CD14-positive monocyte (primary cell): ENCODE measurements at regions not wholly inside any gene's neighbourhood (a gene's known extent, or its start where the extent isn't known, plus 50 kb on each side); places are given as distances from the start of the nearest gene placed in this dataset.
A peak's percentile ranks its signal among the peaks of the same experiment; 100 is the strongest.

Experiments
- DNase-seq, 3 donors: peaks; one replicate each; pipeline ENCODE4 v3.0.0-alpha.2; 2011 to 2022
- H2AFZ ChIP-seq: 2 replicates; pipeline ENCODE4 v1.6.0; 2012; ENCODE audit warnings: mild to moderate bottlenecking, low read depth, low read length, inconsistent platforms; ENCODE audit not compliant: insufficient read depth, poor library complexity, severe bottlenecking
- H3K27ac ChIP-seq, 2 donors: 1 replicate in 1 of 2; 2 replicates in 1 of 2; pipeline ENCODE4 v1.5.1; 2012 to 2013; ENCODE audit warnings: low read length in 2 of 2, control low read depth in 1 of 2, inconsistent platforms in 1 of 2, low read depth in 1 of 2, mild to moderate bottlenecking in 1 of 2
- H3K27me3 ChIP-seq, 2 donors: one replicate each; pipeline versions ENCODE4 v1.6.0 to v1.6.1; 2011 to 2013; ENCODE audit warnings: low read length in 2 of 2; ENCODE audit not compliant: control insufficient read depth in 2 of 2, insufficient read depth in 2 of 2
- H3K36me3 ChIP-seq, 2 donors: replicated peaks in 1 of 2; 1 replicate in 1 of 2; 2 replicates in 1 of 2; pipeline versions ENCODE4 v1.5.1 to v1.6.1; 2012 to 2013; ENCODE audit warnings: low read length in 2 of 2, control low read depth in 1 of 2, inconsistent platforms in 1 of 2, mild to moderate bottlenecking in 1 of 2; ENCODE audit not compliant: insufficient read depth in 2 of 2, control insufficient read depth in 1 of 2
- H3K4me1 ChIP-seq, 2 donors: 1 replicate in 1 of 2; 2 replicates in 1 of 2; pipeline versions ENCODE4 v1.5.1 to v1.6.1; 2012 to 2013; ENCODE audit warnings: low read length in 2 of 2, control low read depth in 1 of 2, inconsistent platforms in 1 of 2, mild to moderate bottlenecking in 1 of 2, moderate library complexity in 1 of 2; ENCODE audit not compliant: insufficient read depth in 2 of 2, control insufficient read depth in 1 of 2
- H3K4me2 ChIP-seq: replicated peaks from 2 replicates; pipeline ENCODE3; 2012; ENCODE audit warnings: low read length, moderate library complexity, mild to moderate bottlenecking; ENCODE audit not compliant: poor library complexity, severe bottlenecking; ENCODE audit errors: extremely low read depth
- H3K4me3 ChIP-seq, 3 experiments: fragments of 200-600 bp in 1 of 3; sonication (generic) in 1 of 3; replicated peaks in 1 of 3; 1 replicate in 2 of 3; 2 replicates in 1 of 3; pipeline ENCODE4 v1.5.1; 2011 to 2013; ENCODE audit warnings: low read length in 3 of 3, mild to moderate bottlenecking in 3 of 3, control low read depth in 2 of 3, low read depth in 2 of 3, inconsistent platforms in 1 of 3, moderate library complexity in 1 of 3
- H3K79me2 ChIP-seq: 2 replicates; pipeline ENCODE4 v1.6.0; 2012; ENCODE audit warnings: mild to moderate bottlenecking, control low read depth, inconsistent platforms, low read length, moderate library complexity; ENCODE audit not compliant: insufficient read depth
- H3K9ac ChIP-seq: 2 replicates; pipeline ENCODE4 v1.6.0; 2017; ENCODE audit warnings: low read length, mild to moderate bottlenecking; ENCODE audit not compliant: insufficient read depth, poor library complexity, severe bottlenecking
- H3K9me3 ChIP-seq, 2 donors: replicated peaks in 1 of 2; 1 replicate in 1 of 2; 2 replicates in 1 of 2; pipeline versions ENCODE4 v1.5.1 to v1.6.1; 2012 to 2013; ENCODE audit warnings: low read length in 2 of 2, control low read depth in 1 of 2; ENCODE audit not compliant: control insufficient read depth in 1 of 2, insufficient read depth in 1 of 2
- H4K20me1 ChIP-seq: 2 replicates; pipeline ENCODE4 v1.6.0; 2012; ENCODE audit warnings: mild to moderate bottlenecking, low read length, control low read depth, moderate library complexity; ENCODE audit not compliant: insufficient read depth
- H3K27ac Mint-ChIP-seq, 7 donors: one replicate each; pipeline ENCODE4 v1.8.0; 2020; ENCODE audit warnings: mild to moderate bottlenecking in 7 of 7, mixed read lengths in 7 of 7, moderate library complexity in 6 of 7, inconsistent platforms in 2 of 7
- H3K27me3 Mint-ChIP-seq, 3 donors: one replicate each; pipeline ENCODE4 v1.8.0; 2021 to 2022; ENCODE audit warnings: low read depth in 3 of 3, mild to moderate bottlenecking in 3 of 3, mixed read lengths in 3 of 3, moderate library complexity in 3 of 3, inconsistent platforms in 1 of 3
- H3K36me3 Mint-ChIP-seq, 2 donors: one replicate each; pipeline ENCODE4 v1.8.0; 2020; ENCODE audit warnings: mixed read lengths in 2 of 2, inconsistent platforms in 1 of 2, mild to moderate bottlenecking in 1 of 2
- H3K4me1 Mint-ChIP-seq: one replicate; pipeline ENCODE4 v1.8.0; 2020; ENCODE audit warnings: mild to moderate bottlenecking, mixed read lengths
- H3K4me3 Mint-ChIP-seq, 2 donors: one replicate each; pipeline ENCODE4 v1.8.0; 2020; ENCODE audit warnings: mild to moderate bottlenecking in 2 of 2, mixed read lengths in 2 of 2, moderate library complexity in 1 of 2
- H3K9me3 Mint-ChIP-seq, 7 donors: one replicate each; pipeline ENCODE4 v1.8.0; 2020 to 2022; ENCODE audit warnings: mixed read lengths in 7 of 7, mild to moderate bottlenecking in 6 of 7, moderate library complexity in 6 of 7, inconsistent platforms in 2 of 7
- WGBS: methylation state at CpG from one replicate; pipeline ENCODE4 v1.1.5; 2013; ENCODE audit warnings: missing lambda C conversion rate; ENCODE audit not compliant: insufficient coverage; 5-methylcytosine and 5-hydroxymethylcytosine counted together
- intact Hi-C, 2 donors: fragments of 100-400 bp; cut with micrococcal nuclease; formaldehyde crosslinking; loops; one replicate each; pipeline versions ENCODE4 v1.15.0 to v1.15.1; 2023
- TF ChIP-seq, protein P1 (sequence below): fragments of 200-600 bp; IDR thresholded peaks from one replicate; pipeline ENCODE4 v1.8.0; 2022; ENCODE audit warnings: antibody characterized with exemption, mild to moderate bottlenecking

- Histone ChIP-seq H2AFZ (no peak overlapping the region), H3K9me3 (no peaks in the 10 kb centered on the region), H3K4me2 (peak overlapping the region; percentile 12), H3K27me3 (no peaks in the 10 kb centered on the region), H3K9ac (no peak overlapping the region), H3K4me3 (no peak overlapping the region), H3K79me2 (no peaks in the 10 kb centered on the region), H4K20me1 (no peaks in the 10 kb centered on the region), H3K27ac (no peak overlapping the region), H3K36me3 (no peaks in the 10 kb centered on the region), H3K4me1 (peaks cover 38 to 46% of the 10 kb centered on the region in 2 donors)
- TF ChIP-seq, protein P1, sequence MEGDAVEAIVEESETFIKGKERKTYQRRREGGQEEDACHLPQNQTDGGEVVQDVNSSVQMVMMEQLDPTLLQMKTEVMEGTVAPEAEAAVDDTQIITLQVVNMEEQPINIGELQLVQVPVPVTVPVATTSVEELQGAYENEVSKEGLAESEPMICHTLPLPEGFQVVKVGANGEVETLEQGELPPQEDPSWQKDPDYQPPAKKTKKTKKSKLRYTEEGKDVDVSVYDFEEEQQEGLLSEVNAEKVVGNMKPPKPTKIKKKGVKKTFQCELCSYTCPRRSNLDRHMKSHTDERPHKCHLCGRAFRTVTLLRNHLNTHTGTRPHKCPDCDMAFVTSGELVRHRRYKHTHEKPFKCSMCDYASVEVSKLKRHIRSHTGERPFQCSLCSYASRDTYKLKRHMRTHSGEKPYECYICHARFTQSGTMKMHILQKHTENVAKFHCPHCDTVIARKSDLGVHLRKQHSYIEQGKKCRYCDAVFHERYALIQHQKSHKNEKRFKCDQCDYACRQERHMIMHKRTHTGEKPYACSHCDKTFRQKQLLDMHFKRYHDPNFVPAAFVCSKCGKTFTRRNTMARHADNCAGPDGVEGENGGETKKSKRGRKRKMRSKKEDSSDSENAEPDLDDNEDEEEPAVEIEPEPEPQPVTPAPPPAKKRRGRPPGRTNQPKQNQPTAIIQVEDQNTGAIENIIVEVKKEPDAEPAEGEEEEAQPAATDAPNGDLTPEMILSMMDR: no peak
- Mint-ChIP-seq H3K4me3 (peak overlapping the region in 1 of 2 donors; percentile 23), H3K9me3 (no peaks in the 10 kb centered on the region), H3K27me3 (peaks cover 0 to 6% (median 0%) of the 10 kb centered on the region in 3 donors), H3K27ac (peak overlapping the region in 1 of 7 donors; percentile 65), H3K36me3 (peaks cover 0 to 5% of the 10 kb centered on the region in 2 donors), H3K4me1 (peaks cover 62% of the 10 kb centered on the region)
- intact Hi-C loops: loop anchor here (5.0 to 10.0 kb wide), 2 partner anchors 201 to 218 kb away; no protein-coding TSS in a partner anchor
- WGBS: 27% methylated on average over 7 of the region's 15 CpGs
- DNase-seq: peak in 1 of 3 donors; percentile 28
Measured at GRCh38 chr20:40744072-40744817, 55.2 kb upstream of the MAFB start.

- H2AFZ ChIP-seq: no peak overlapping the region
- H3K9me3 ChIP-seq: no peaks in the 10 kb centered on the region
- peaks cover 0 to 9% (median 1%) of the 10 kb centered on the region in 3 donors for H3K27me3 Mint-ChIP-seq
- H3K27me3 ChIP-seq: no peaks in the 10 kb centered on the region
- H3K27ac Mint-ChIP-seq: no peak overlapping the region
- peak overlapping the region; percentile 12 for H3K4me2 ChIP-seq
- WGBS: no CpG with 5 or more reads among the region's 3 CpGs
- intact Hi-C loops: loop anchor here (5.0 to 10.0 kb wide), 2 partner anchors 200 to 218 kb away; no protein-coding TSS in a partner anchor
- no peaks in the 10 kb centered on the region for H3K36me3 ChIP-seq
- H3K9me3 Mint-ChIP-seq: no peaks in the 10 kb centered on the region
- no peak overlapping the region for H3K27ac ChIP-seq
- DNase-seq: no peak
- TF ChIP-seq, protein P1: no peak
- H3K36me3 Mint-ChIP-seq: peaks cover 0 to 5% of the 10 kb centered on the region in 2 donors
- peaks cover 38 to 46% of the 10 kb centered on the region in 2 donors for H3K4me1 ChIP-seq
- no peaks in the 10 kb centered on the region for H3K79me2 ChIP-seq
- H4K20me1 ChIP-seq: no peaks in the 10 kb centered on the region
- H3K4me1 Mint-ChIP-seq: peaks cover 66% of the 10 kb centered on the region
- no peak overlapping the region for H3K4me3 ChIP-seq
- no peak overlapping the region for H3K9ac ChIP-seq
- no peak overlapping the region for H3K4me3 Mint-ChIP-seq
Measured at GRCh38 chr20:40744818-40745175, 55.8 kb upstream of the MAFB start.
